ENCODE measurements at regions not wholly inside any gene's neighbourhood (a gene's known extent, or its start where the extent isn't known, plus 50 kb on each side); places are given as distances from the start of the nearest gene placed in this dataset.

DNA sequence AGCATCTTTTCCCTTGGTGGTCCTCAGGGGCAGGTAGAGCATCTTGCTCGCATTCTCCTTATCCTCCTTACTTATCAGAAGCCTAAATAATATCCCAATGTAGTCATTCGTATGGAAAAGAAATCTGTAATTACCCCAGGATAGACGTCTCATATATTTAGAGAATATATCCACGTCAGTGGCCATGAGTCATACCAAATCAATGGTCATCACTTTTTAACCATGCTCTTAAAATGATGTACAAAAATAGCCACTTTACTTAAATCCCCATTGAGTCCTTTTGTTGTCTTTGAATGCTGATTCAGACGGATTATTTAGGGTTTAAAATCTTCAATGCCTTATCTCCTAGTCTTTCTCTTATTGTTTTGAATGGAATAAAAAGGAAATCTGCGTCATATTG lies 231.7 kb upstream of the STXBP5 start:
- no peak for TF ChIP-seq EZH2 (optimal IDR thresholded peaks at IDR 0.05; ENCODE audit: low read depth, low read length)
- TF ChIP-seq, protein P1, sequence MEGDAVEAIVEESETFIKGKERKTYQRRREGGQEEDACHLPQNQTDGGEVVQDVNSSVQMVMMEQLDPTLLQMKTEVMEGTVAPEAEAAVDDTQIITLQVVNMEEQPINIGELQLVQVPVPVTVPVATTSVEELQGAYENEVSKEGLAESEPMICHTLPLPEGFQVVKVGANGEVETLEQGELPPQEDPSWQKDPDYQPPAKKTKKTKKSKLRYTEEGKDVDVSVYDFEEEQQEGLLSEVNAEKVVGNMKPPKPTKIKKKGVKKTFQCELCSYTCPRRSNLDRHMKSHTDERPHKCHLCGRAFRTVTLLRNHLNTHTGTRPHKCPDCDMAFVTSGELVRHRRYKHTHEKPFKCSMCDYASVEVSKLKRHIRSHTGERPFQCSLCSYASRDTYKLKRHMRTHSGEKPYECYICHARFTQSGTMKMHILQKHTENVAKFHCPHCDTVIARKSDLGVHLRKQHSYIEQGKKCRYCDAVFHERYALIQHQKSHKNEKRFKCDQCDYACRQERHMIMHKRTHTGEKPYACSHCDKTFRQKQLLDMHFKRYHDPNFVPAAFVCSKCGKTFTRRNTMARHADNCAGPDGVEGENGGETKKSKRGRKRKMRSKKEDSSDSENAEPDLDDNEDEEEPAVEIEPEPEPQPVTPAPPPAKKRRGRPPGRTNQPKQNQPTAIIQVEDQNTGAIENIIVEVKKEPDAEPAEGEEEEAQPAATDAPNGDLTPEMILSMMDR (IDR thresholded peaks at IDR 0.05; ENCODE audit: low read length), result no peak

Data from MM.1S (cell line).